Aorta (tissue), 5 donors: ENCODE measurements at regions not wholly inside any gene's neighbourhood (a gene's known extent, or its start where the extent isn't known, plus 50 kb on each side); places are given as distances from the start of the nearest gene placed in this dataset.

ENCODE experiments used
- ATAC-seq: fragments of 200-7000 bp; cut with Tn5 transposase; one replicate; pipeline ENCODE4 v1.9.1; 2022; ENCODE audit warnings: moderate library complexity; ENCODE audit not compliant: low FRiP score
- DNase-seq, 2 donors: peaks; one replicate each; pipeline ENCODE4 v3.0.0-alpha.2; 2020
- H3K27ac ChIP-seq, 2 donors: one replicate each; pipeline ENCODE4 v1.5.1; 2013; ENCODE audit warnings: low read length in 2 of 2, mild to moderate bottlenecking in 2 of 2, moderate library complexity in 2 of 2, control low read depth in 1 of 2, inconsistent platforms in 1 of 2, low read depth in 1 of 2
- H3K27me3 ChIP-seq, 2 donors: one replicate each; pipeline ENCODE4 v1.6.1; 2013; ENCODE audit warnings: control low read depth in 1 of 2, low read length in 1 of 2, mild to moderate bottlenecking in 1 of 2, moderate library complexity in 1 of 2; ENCODE audit not compliant: insufficient read depth in 2 of 2, control insufficient read depth in 1 of 2
- H3K36me3 ChIP-seq, 2 donors: one replicate each; pipeline ENCODE4 v1.6.1; 2013; ENCODE audit warnings: control low read depth in 1 of 2, low read length in 1 of 2, mild to moderate bottlenecking in 1 of 2; ENCODE audit not compliant: insufficient read depth in 2 of 2, control insufficient read depth in 1 of 2
- H3K4me1 ChIP-seq, 2 donors: one replicate each; pipeline ENCODE4 v1.6.1; 2013; ENCODE audit warnings: low read length in 2 of 2, control low read depth in 1 of 2, mild to moderate bottlenecking in 1 of 2, moderate library complexity in 1 of 2; ENCODE audit not compliant: insufficient read depth in 2 of 2, control insufficient read depth in 1 of 2
- H3K4me3 ChIP-seq, 2 donors: one replicate each; pipeline ENCODE4 v1.5.1; 2013; ENCODE audit warnings: low read length in 2 of 2, control low read depth in 1 of 2, mild to moderate bottlenecking in 1 of 2
- H3K9me3 ChIP-seq: one replicate; pipeline ENCODE4 v1.6.1; 2013; ENCODE audit warnings: mild to moderate bottlenecking, low read length; ENCODE audit not compliant: control insufficient read depth
- WGBS, 2 donors: extraction: QIAGEN DNeasy Blood & Tissue Kit; methylation state at CpG; one replicate each; pipeline ENCODE4 v1.1.7; 2013; 5-methylcytosine and 5-hydroxymethylcytosine counted together
- intact Hi-C, 2 donors: fragments of 100-400 bp; cut with DNase I; formaldehyde crosslinking; loops; one replicate each; pipeline versions ENCODE4 v1.14.2 to v1.15.0; 2022
- donor health status: healthy with polysubstance abuse.
- donor health status: Bipolar disorder and iron deficiency.
- donor health status: DM: no; HTN: no; CAD: no.
- donor health status: DM: no; HTN: no; CAD: no.
- donor health status: DM: yes; HTN: yes; CAD: no.

DNA sequence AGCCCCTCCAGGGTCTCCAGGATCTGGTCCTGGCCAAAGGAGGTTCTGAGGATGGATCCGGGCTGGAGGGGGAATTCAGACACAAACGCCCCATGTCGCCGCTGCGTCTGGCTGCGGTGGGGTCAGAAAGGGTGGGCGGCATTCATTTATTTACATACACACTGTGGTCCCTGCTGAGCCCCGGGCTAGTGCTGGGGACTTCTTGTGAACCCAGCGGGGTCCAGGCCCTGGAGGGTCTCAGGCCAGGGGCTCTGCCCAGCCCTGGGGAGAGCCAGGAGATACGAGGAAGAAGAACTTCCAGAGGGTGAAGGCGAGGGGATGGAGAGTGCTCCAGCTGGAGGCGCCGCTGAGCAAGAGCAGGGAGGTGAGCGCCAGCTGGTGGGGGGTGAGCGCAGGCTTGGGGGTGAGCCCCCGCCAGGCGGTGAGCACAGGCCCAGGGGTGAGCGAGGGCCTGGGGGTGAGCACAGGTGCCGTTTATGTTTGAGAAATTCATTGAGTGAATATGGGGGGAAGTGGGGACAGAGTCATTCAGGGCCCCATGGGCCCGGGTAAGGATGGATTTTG is 68.1 kb downstream of the NCOR2 start:
- Histone ChIP-seq H3K9me3 (no peaks in the 10 kb centered on the region), H3K27ac (peak overlapping the region in 1 of 2 donors; percentile 0), H3K4me1 (no peaks in the 10 kb centered on the region), H3K27me3 (no peaks in the 10 kb centered on the region), H3K4me3 (no peak overlapping the region), H3K36me3 (no peaks in the 10 kb centered on the region)
- intact Hi-C loops, result loop anchor here in 1 of 2 donors (5.0 kb wide), 1 partner anchor 42 kb away; no protein-coding TSS in a partner anchor
- DNase-seq (no peak), ATAC-seq (no peak)
- WGBS, 2 donors, result 72 to 74% methylated on average over 20 of the region's 20 CpGs

- H3K4me1 ChIP-seq, result no peaks in the 10 kb centered on the region
- H3K36me3 ChIP-seq, result no peaks in the 10 kb centered on the region
- WGBS, 2 donors, result 6 to 8% methylated on average over 23 to 24 of the region's 24 CpGs
- no peak overlapping the region for H3K4me3 ChIP-seq
- peak; percentile 15 for ATAC-seq
- H3K27me3 ChIP-seq, result no peaks in the 10 kb centered on the region
- no peak overlapping the region for H3K27ac ChIP-seq
- H3K9me3 ChIP-seq, result no peaks in the 10 kb centered on the region
- intact Hi-C loops, result loop anchor here in 1 of 2 donors (5.0 kb wide), 1 partner anchor 41 kb away; no protein-coding TSS in a partner anchor
- DNase-seq, result no peak
These were observed 68.9 kb downstream of the NCOR2 start for GRCh38 chr12:124498275-124499189.

GRCh38 chr12:124497658-124498057 is 69.8 kb downstream of the NCOR2 start:
- intact Hi-C loops, result loop anchor here in 1 of 2 donors (5.0 kb wide), 1 partner anchor 40 kb away; no protein-coding TSS in a partner anchor
- Histone ChIP-seq H3K36me3 (no peaks in the 10 kb centered on the region), H3K27ac (no peak overlapping the region), H3K4me3 (no peak overlapping the region), H3K4me1 (no peaks in the 10 kb centered on the region), H3K9me3 (no peaks in the 10 kb centered on the region), H3K27me3 (no peaks in the 10 kb centered on the region)
- DNase-seq (peak; percentile 85 to 88), ATAC-seq (peak; percentile 53)
- 30% methylated on average over 7 of the region's 7 CpGs for WGBS, 2 donors

- Histone ChIP-seq H3K27ac (no peak overlapping the region), H3K9me3 (no peaks in the 10 kb centered on the region), H3K36me3 (no peaks in the 10 kb centered on the region), H3K4me3 (no peak overlapping the region), H3K4me1 (no peaks in the 10 kb centered on the region), H3K27me3 (no peaks in the 10 kb centered on the region)
- ATAC-seq, result no peak
- WGBS, 2 donors, result 10 to 20% methylated on average over 13 of the region's 13 CpGs
- DNase-seq, result no peak
- intact Hi-C loops, result loop anchor here in 1 of 2 donors (5.0 kb wide), 1 partner anchor 40 kb away; no protein-coding TSS in a partner anchor
These were observed 70.4 kb downstream of the NCOR2 start for GRCh38 chr12:124497039-124497438.

DNA sequence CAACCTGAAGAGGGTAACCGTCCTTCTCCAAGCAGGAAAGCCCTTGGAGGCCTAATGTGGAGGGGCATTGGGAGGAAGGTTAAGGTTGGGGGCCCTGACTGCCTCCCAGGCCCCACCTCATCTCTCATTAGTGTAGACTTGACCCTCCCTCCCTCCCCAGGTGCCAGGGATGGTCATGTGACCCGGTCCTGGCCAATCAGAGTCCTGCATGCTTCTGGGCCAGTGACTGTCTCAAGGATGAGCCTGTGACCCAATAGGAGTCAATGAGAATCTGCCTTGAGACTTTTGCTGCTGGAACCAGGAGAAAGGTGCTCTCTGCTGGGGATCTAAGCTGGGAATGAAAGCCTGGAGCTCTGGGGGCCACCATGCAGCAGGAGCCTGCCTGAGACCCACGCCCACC is 70.8 kb downstream of the NCOR2 start:
- no peaks in the 10 kb centered on the region for H3K36me3 ChIP-seq
- intact Hi-C loops, result loop anchor here in 1 of 2 donors (5.0 kb wide), 1 partner anchor 39 kb away; no protein-coding TSS in a partner anchor
- no peaks in the 10 kb centered on the region for H3K4me1 ChIP-seq

GRCh38 chr12:124495194-124495983 is 72.0 kb downstream of the NCOR2 start:
- Histone ChIP-seq H3K4me3 (no peak overlapping the region), H3K4me1 (no peaks in the 10 kb centered on the region), H3K27me3 (no peaks in the 10 kb centered on the region), H3K36me3 (no peaks in the 10 kb centered on the region), H3K27ac (no peak overlapping the region), H3K9me3 (no peaks in the 10 kb centered on the region)
- no peak for ATAC-seq
- DNase-seq, result no peak
- 82 to 84% methylated on average over 28 of the region's 28 CpGs for WGBS, 2 donors
- intact Hi-C loops, result loop anchor here in 1 of 2 donors (5.0 kb wide), 1 partner anchor 38 kb away; no protein-coding TSS in a partner anchor

More for the DNA sequence above, 70.8 kb downstream of the NCOR2 start:
- Histone ChIP-seq H3K4me3 (no peak overlapping the region), H3K27me3 (no peaks in the 10 kb centered on the region), H3K27ac (no peak overlapping the region), H3K9me3 (no peaks in the 10 kb centered on the region)
- ATAC-seq (no peak), DNase-seq (no peak)
- 80 to 82% methylated on average over 3 of the region's 3 CpGs for WGBS, 2 donors

DNA sequence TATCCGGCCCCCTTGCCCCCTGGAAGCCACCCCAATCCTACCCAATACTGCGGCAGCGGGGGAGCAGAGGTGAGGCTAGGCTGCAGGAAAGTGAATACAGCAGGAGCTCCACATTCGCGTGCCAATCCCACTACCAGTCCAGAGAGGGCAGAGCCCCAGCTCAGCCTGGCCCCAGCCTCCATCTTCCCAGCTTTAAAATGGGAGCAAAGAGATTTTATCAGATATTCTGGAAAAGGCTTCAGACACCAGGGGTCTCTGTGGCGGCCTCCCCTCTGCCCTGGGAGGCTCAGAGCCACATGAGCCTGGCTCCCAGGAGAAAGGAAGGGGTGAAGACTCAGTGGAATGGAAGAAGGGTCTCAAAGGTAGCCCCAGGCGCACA is 72.7 kb downstream of the NCOR2 start:
- Histone ChIP-seq H3K36me3 (no peaks in the 10 kb centered on the region), H3K27ac (no peak overlapping the region), H3K9me3 (no peaks in the 10 kb centered on the region), H3K4me1 (no peaks in the 10 kb centered on the region), H3K27me3 (no peaks in the 10 kb centered on the region), H3K4me3 (no peak overlapping the region)
- DNase-seq (no peak), ATAC-seq (no peak)
- WGBS, 2 donors, result 95 to 96% methylated on average over 7 of the region's 7 CpGs
- intact Hi-C loops, result loop anchor here in 1 of 2 donors (5.0 kb wide), 1 partner anchor 37 kb away; no protein-coding TSS in a partner anchor
